GM10266 (cell line): ENCODE measurements at regions not wholly inside any gene's neighbourhood (a gene's known extent, or its start where the extent isn't known, plus 50 kb on each side); places are given as distances from the start of the nearest gene placed in this dataset.

Source experiments
- DNase-seq: peaks from one replicate; pipeline ENCODE4 v3.0.0; 2012; ENCODE audit errors: extremely low spot score
- TF ChIP-seq, protein P1 (sequence below): IDR thresholded peaks from 2 replicates; pipeline ENCODE4 v1.5.1; 2012; ENCODE audit warnings: mild to moderate bottlenecking, low read depth; ENCODE audit not compliant: control insufficient read depth, insufficient read depth; ENCODE audit errors: missing control alignments

DNA sequence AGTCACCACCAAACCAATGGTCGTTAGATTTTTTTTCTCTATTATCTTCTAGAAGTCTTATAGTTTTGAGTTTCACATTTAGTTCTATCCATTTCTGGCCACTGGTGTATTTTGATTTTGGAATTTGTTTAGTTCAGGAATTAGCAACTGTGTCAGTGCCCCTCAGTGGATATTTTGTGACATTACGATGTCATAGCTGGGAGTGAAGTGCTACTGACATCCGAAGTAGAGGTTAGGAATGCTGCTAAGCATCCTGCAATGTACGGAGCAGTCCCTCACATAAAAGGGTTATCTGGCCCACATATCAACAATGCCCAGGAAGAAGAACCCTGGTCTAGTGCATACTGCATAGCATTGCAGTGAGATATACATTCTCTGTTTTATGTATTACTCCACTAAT is 157.4 kb upstream of the RGPD4 start:
- DNase-seq = no peak
- TF ChIP-seq, protein P1, sequence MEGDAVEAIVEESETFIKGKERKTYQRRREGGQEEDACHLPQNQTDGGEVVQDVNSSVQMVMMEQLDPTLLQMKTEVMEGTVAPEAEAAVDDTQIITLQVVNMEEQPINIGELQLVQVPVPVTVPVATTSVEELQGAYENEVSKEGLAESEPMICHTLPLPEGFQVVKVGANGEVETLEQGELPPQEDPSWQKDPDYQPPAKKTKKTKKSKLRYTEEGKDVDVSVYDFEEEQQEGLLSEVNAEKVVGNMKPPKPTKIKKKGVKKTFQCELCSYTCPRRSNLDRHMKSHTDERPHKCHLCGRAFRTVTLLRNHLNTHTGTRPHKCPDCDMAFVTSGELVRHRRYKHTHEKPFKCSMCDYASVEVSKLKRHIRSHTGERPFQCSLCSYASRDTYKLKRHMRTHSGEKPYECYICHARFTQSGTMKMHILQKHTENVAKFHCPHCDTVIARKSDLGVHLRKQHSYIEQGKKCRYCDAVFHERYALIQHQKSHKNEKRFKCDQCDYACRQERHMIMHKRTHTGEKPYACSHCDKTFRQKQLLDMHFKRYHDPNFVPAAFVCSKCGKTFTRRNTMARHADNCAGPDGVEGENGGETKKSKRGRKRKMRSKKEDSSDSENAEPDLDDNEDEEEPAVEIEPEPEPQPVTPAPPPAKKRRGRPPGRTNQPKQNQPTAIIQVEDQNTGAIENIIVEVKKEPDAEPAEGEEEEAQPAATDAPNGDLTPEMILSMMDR = no peak

DNA sequence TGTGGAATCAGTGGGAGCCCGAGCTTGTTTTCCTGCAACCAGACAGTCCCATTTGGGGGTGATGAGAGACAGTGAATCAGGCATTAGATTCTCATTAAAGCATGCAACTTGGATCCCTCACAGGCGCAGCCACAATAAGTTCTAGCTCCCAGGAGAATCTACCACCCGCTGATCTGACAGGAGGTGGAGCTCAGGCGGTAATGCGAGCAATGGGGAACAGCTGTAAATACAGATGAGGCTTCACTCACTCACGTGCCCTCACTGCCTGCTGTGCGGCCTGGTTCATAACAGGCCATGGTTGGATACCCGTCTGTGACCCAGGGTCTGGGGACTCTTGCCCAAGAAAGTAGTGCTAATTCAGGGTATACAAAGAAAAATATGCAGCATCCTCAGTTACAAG is 144.8 kb upstream of the RGPD4 start:
- no peak for DNase-seq
- TF ChIP-seq, protein P1 = no peak

DNA sequence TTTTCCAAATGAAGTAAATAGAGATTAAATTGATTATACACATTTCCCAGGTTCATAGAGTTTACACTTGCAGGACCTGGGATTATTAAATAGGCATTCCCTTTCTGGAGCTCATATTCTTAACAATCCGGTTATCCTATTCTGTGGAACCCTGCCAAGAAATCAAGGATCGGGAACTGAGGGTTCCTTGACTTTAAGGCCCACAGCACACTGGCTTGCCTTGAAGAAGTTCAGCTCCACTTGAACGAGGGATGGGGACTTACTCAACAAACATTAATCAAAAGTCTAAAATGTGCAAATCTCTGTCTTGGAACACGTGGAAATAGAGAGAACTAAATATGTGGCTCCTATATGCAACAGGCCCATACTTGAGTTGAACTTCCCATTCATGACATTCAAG is 142.3 kb upstream of the RGPD4 start:
- TF ChIP-seq, protein P1 = no peak
- DNase-seq = no peak

DNA sequence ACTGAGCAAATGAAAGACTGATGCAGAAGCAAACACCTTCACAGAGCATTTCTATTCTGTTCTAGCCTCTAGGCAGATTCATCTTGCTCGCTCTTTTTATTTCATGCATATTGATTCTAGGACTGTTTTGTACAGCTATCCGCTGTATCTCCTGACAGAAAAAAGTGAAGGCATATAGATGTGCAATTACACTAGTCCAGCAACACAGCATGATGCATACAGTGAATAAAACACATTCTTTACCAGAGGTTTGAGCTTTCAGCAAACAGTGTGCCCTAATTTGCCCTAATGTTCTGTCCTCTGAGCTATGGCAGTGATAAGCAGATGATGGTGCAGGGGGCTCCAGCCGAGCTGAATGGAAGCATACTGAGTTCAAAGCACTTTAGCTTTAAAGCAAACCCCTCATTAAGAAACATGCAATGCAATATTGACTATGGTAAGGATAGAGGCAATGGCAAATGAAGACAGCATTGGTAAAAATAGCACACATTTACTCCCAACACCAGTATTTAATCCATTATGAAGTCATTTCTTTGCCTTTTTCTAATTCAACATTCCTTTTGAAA is 141.2 kb upstream of the RGPD4 start:
- TF ChIP-seq, protein P1 = no peak
- DNase-seq = no peak

DNA sequence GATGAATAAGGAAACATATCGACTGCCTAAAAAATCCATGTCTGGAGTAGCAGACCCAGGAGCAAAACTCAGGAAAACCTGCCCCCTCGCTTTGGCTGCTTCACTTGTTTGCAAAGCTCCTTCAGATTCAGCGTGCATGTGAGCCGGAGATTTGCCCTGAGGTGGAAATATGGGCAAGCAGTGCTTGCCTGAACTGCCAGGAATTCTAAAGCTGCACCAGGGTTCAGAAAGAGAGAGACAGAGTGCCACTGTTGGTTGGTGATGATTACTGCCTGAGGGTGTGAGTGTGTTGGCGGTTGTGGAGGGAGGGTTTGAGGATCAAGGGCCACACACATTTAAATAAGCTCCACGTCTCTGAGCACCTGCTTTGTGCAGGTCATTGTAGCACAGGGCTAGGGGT is 139.6 kb upstream of the RGPD4 start:
- TF ChIP-seq, protein P1 = no peak
- no peak for DNase-seq

DNA sequence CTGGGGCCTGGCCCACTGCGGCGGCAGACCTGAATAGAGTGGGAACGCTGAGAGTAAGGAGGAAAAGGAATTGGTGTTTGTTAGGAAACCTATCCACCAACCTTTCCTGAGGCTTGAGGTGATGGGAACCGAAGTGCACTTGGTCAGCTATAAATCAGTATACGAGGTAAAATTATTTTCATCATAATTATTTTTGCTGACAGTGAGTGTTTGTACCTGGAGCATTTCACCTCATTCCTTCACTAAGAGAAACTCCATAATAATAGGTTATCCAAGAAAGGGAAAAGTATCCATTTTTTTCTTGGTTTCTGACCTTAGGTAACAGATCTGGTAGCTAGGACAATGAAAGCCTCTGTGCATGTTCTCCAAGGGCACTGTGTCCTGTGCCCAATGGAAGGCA is 138.6 kb upstream of the RGPD4 start:
- DNase-seq = no peak
- TF ChIP-seq, protein P1 = no peak

DNA sequence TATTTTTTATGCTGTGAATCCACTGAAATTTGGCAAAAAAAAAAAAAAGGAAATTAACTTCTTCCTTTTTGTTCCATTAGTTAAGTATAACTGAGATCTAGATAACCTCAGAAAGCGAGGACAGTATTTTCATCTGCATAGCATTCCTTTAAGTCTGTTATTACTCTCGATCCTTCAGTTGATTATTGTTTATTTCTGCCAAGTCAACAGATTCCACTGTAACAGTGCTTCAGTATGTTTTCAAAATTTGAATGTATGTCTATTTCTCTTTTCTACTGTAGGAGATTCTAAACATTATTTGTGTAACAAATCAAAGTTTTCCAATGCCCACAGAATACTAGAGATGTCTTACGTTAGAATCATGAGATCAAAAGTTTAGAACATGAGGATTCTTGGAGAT is 133.1 kb upstream of the RGPD4 start:
- no peak for DNase-seq
- TF ChIP-seq, protein P1 = no peak
